Keratinocyte (primary cell): ENCODE measurements at regions not wholly inside any gene's neighbourhood (a gene's known extent, or its start where the extent isn't known, plus 50 kb on each side); places are given as distances from the start of the nearest gene placed in this dataset.

Experiments
- CTCF ChIP-seq, 3 experiments: IDR thresholded peaks in 1 of 3; conservative IDR thresholded peaks in 1 of 3; optimal IDR thresholded peaks in 1 of 3; 2 replicates in 2 of 3; 3 replicates in 1 of 3; pipeline versions ENCODE3 to v1.5.1; 2011; ENCODE audit warnings: low read length in 3 of 3, mild to moderate bottlenecking in 3 of 3, moderate library complexity in 2 of 3, control low read depth in 1 of 3, inconsistent platforms in 1 of 3; ENCODE audit not compliant: insufficient read depth in 2 of 3; ENCODE audit errors: extremely low read depth in 1 of 3
- EZH2 ChIP-seq: IDR thresholded peaks from one replicate; pipeline ENCODE4 v1.6.1; 2012; ENCODE audit warnings: inconsistent platforms, mild to moderate bottlenecking, low read length, moderate library complexity

GRCh38 chr3:191728186-191728585 lies 267.2 kb downstream of the PYDC2 start:
- no peak for TF ChIP-seq CTCF (optimal IDR thresholded peaks at IDR 0.05 in 1 of 3, IDR thresholded peaks at IDR 0.05 in 1 of 3, conservative IDR thresholded peaks at IDR 0.05 in 1 of 3; ENCODE audit: extremely low read depth in 1 of 3, insufficient read depth in 2 of 3, low read length in 3 of 3)
- no peak for TF ChIP-seq EZH2
